Globus pallidus (tissue), 1 donor: ENCODE measurements at regions not wholly inside any gene's neighbourhood (a gene's known extent, or its start where the extent isn't known, plus 50 kb on each side); places are given as distances from the start of the nearest gene placed in this dataset.
"Not testable (repeated sequence)": the region's sequence is repeated elsewhere in the genome, so short reads cannot be mapped to it uniquely, and the experiment has no call there.

Source experiments
- DNase-seq: peaks from one replicate; pipeline ENCODE4 v3.0.0-alpha.2; 2015; ENCODE audit warnings: low spot score

DNA sequence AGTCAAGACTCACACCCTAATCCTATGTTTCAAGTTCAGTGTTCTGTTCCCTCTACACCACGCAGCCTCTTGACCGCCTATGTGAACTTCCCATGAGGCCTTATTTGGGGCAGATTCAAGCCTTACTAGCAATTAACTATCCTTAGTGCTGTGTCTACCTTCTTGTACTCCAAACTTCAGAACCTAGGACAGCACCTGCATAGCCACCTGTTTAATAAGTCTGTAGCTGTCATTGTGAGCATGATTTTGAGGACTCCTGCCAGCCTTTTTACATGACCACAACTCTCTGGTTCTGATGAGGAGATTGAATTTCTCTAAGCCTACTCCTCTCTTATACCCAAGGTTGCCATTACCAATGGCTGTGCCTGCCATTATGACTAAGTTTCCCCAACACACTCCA lies 50.8 kb upstream of the PCSK1 start:
- DNase-seq, result no peak

GRCh38 chr5:96487859-96488258 lies 54.8 kb upstream of the PCSK1 start:
- DNase-seq, result no peak

- DNase-seq, result no peak
Observed at GRCh38 chr5:96489532-96489931, 56.5 kb upstream of the PCSK1 start.

DNA sequence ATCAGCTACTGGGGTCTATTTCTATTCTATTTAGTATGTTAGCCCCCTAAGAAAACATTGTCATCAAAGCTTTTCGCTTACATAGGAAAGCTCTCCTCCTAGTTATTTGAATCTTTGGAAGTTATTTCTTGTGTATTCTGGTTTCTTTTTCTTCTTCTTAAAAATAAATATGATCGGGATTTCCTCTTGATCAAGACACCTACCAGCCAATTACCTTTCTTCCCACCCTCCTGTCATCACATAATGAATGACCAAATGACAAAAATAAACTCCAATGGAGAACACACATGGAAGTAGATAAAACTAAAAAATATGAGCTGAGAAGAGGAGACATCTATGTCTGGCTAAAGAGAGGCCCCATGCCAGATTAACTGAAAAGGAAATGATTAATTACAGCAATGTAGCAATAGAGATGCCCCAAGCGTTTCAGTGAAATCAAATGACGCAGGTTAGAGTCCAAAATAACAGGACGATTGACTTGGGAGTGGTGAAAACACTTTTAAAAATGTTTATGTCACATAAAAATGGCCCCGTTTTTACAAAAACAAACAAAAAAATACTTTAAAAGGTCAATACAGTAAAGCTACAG lies 59.5 kb upstream of the PCSK1 start:
- no peak for DNase-seq

GRCh38 chr5:96493219-96493790 lies 60.3 kb upstream of the PCSK1 start:
- no peak for DNase-seq

DNA sequence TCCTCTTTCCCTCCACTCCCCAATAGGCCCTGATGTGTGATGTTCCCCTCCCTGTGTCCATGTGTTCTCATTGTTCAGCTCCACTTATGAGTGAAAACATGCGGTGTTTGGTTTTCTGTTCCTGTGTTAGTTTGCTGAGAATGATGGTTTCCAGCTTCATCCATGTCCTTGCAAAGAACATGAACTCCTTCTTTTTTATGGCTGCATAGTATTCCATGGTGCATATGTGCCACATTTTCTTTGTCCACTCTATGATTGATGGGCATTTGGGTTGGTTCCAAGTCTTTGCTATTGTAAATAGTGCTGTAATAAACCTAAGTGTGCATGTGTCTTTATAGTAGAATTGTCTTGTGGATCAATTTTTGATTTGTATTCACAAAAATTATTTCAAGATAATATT lies 62.4 kb upstream of the PCSK1 start:
- DNase-seq, result not testable (repeated sequence)

- not testable (repeated sequence) for DNase-seq
Observed at GRCh38 chr5:96497027-96497426, 64.0 kb upstream of the PCSK1 start.

- DNase-seq, result no peak
Observed at GRCh38 chr5:96499753-96500345, 66.8 kb upstream of the PCSK1 start.

GRCh38 chr5:96501991-96502646 lies 69.1 kb upstream of the PCSK1 start:
- DNase-seq, result no peak

DNA sequence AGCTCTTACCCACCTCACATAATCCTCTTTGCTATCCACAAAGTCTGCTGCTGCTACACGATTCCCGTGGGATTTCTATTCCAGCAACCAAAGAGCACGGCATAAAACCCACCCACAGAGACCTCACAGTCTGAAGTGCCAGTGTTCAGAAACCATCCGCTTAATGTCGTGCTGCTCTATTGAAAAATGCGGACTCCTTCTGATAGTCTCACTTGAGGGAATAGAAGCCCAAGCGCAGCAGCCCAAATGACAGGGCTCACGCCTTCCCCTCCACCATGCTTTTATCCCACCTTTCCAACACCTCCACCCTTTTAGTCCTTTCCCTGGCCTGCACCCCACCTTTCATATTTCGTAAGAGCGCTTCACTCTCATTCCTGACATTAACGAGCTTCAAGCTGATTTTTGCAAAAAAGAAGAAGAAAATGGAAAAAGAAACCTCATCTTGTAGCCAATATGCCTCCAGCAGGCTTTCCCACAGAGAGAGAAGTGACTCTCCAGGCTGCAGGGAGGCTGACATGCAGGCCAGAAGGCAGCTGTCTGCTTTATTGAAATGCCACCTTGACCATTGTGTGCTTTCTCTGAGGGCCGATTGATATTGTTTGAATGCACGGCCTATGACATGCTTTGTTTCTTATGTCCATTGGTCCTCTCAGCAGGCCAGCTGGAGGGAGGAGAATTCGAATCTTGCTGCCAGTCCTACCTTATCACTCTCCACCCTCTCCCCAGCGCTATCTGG lies 70.6 kb upstream of the PCSK1 start:
- no peak for DNase-seq

GRCh38 chr5:96506376-96506775 lies 73.3 kb upstream of the PCSK1 start:
- no peak for DNase-seq

DNA sequence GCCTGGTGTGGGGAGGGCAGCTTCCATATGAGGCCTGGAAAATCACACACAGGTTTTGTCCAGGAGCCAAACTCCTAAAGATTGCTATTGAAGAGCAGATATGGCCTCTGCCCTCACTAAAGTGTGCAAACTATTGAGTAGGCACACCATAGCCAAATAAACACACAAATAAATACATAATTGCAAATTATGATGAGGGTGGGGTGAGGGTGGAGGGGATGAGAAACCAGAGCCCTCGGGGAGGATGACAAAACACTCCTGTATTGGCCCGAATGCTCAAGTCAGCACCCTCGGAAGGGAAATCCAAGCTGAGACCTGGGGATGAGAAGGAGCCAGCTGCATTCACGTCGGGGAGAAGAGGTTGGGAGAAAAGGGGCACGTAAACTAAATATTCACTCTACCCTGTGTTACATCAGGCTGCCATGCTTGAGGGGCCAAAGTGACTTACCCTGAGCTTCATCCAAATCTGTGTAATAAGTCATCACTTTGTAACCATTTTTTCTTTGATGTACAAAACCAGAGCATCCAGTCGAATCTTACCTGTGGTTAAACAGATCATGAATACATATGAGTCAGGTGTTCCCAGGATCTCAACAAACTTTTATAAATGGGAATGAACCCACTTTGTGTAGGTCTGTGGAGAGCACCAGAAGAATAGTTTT lies 73.9 kb upstream of the PCSK1 start:
- no peak for DNase-seq

GRCh38 chr5:96509316-96509715 lies 76.3 kb upstream of the PCSK1 start:
- no peak for DNase-seq

DNA sequence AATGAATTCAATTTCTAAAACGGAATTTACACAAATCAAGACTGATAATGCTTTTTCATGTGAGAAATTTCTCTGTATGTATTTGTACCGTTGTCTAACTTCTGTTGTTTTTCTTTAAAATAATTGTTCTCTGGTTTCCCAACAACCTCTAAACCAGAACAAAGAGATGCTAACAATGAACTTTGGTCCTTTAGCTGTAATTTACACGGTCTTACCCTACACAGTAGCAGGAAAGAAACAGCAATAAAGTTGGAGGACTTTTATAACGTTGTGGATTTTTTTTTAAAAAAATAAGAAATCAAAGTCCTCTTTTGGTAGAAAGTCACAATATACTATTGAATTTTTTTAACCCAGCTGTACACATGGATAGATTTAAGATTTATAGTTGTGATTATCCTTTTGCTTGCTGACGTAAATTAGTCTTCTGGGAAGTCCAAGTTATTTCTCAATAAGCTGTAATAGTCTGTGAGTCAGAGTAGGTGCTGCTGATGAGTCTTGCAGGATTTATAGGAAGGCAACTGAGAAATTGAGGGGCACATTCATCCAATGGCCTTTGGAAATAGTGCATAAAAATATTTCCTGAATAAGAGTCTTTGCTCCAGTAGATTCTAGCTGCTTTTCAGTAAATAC lies 76.8 kb upstream of the PCSK1 start:
- DNase-seq, result no peak

DNA sequence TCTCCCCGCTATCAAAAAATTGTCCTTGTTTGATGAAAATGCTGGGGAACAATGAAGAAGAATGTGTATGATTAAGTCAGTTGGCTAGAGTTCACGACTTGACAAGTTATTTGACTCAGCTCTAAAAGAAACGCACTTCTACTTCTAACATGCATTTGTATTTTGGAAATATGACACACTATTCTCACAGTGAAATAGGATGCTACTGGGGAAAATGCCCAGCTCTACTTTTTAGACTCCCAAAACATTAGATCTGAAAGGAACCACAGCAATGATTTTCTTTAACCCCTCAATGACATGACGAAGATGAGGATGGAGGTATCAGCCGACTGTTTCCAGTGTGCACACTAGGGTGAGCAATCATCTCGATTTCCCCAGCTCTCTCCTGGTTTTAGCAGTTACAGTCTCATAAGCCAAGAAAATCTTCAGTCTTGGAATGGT lies 83.6 kb upstream of the PCSK1 start:
- DNase-seq, result no peak

DNA sequence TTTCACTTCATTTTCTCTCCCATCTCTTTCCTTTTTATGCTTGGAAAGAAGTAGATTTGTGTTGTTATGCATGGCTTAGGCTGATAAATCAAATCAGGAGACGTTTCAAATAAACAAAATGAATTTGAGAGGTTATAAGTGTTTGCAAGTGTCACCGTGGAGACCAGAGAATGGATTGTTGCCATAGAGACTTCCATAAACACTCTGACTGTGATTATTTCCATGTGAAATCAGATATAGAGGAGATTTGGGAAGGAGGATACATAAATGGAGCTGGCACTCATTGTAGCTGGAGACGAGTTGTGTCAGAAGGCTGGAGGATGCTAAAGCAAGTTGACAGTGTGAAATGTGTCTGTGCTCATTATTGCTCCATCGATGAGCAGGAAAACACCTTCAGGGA lies 84.2 kb upstream of the PCSK1 start:
- DNase-seq, result no peak

GRCh38 chr5:96520345-96520744 lies 87.3 kb upstream of the PCSK1 start:
- DNase-seq, result no peak

DNA sequence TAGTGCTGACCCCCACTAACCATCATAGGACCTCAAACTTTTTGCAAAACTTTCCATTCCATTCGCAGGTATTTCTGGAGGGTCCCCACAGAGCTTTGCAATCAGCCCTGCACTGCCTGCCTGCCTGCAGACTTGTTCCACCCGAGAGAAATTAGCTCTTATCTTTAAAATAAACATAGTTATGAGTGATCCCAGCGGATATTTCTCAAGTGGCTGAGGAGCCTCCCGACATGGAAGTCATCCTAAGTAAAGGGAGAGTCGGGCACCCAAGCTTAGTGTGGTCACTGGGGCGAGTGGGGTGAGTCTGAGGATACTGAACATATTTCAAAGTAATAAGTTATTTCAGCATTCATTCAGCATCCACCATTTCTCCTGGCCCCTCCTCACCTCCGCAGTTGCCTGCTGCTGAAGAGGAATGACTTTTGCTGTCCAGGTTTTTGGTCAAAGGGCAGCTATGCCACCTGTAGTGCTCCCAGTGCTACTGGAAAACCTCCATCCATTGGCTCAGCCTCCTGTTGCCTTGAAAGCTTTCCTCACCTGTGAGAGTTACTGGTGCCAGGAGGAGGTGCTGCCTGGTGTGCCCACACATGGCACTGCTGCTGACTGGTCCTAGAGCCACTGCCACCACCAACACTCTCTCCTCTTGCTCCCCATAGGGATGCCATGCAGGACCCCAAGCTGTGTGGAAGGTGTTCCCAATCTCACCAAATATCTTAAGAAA lies 89.7 kb upstream of the PCSK1 start:
- no peak for DNase-seq

DNA sequence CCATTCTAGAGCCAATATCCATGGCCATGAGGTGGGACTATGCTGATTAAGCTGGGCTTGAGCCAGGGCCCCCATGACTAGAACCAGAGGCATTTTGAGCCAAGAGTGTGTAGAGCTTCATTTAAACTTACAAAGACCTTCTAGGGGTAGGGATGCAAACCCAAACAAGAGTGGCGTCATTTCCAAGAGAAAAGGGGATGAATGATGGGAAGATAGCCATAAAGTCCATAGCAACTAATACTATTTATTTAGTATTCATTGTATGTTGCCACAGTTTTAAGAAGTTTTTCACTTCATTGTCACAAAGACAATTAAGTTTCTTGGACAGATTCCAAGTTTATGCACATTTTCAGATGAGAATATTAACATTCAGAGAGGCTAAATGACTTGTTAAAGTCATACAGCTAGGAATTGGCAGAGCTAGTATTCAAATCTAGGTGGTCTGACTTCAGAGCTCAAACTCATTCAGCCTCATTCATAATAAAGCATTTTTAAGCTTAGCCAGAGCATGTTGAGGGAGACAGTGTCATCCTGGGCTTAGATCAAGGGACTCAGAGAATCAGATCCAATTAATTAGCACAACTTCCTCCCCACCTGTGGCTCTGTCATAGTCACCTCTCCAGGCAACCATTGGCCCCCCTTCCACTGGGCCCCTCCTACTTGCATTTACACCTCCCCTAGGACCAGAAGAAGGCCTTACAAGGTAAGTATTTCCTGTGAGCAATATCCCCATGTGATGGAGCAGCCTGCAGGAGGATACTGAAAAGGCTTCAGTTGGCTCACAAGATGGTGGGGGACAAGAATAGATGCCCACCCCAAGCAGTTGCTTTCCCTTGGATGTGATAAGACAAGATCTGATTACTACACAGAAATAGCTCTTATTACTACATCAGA lies 95.0 kb upstream of the PCSK1 start:
- no peak for DNase-seq
